OCI-LY3 (cell line): ENCODE measurements at regions not wholly inside any gene's neighbourhood (a gene's known extent, or its start where the extent isn't known, plus 50 kb on each side); places are given as distances from the start of the nearest gene placed in this dataset.

ENCODE experiments used
- H2AFZ ChIP-seq: fragments of 200-600, 300-600 bp; shearing (Covaris generic); 2 replicates; pipeline ENCODE4 v1.6.0; 2014; ENCODE audit warnings: antibody characterized with exemption, low read depth, low read length
- H3K27ac ChIP-seq: fragments of 200-600, 300-600 bp; sonication (generic); 2 replicates; pipeline ENCODE4 v1.5.1; 2014; ENCODE audit warnings: mild to moderate bottlenecking, low read length, moderate library complexity, mixed read lengths
- H3K27me3 ChIP-seq: fragments of 200-600, 300-600 bp; sonication (generic); 2 replicates; pipeline ENCODE4 v1.6.1; 2014; ENCODE audit warnings: low read depth, low read length, mixed read lengths
- H3K36me3 ChIP-seq: fragments of 200-600, 300-600 bp; sonication (generic); replicated peaks from 2 replicates; pipeline ENCODE3; 2014; ENCODE audit warnings: low read depth, low read length, mixed read lengths
- H3K4me1 ChIP-seq: fragments of 300-600, 200-600 bp; sonication (generic); 2 replicates; pipeline ENCODE4 v1.6.1; 2014; ENCODE audit warnings: low read length, mixed read lengths
- H3K4me2 ChIP-seq: fragments of 200-600, 300-600 bp; sonication (generic); 2 replicates; pipeline ENCODE4 v1.6.1; 2014; ENCODE audit warnings: low read length, mixed read lengths
- H3K4me3 ChIP-seq: fragments of 300-600, 200-600 bp; sonication (generic); 2 replicates; pipeline ENCODE4 v1.5.1; 2014; ENCODE audit warnings: antibody characterized with exemption, mild to moderate bottlenecking, low read length, moderate library complexity
- H3K79me2 ChIP-seq: fragments of 300-600, 200-600 bp; shearing (Covaris generic); 2 replicates; pipeline ENCODE4 v1.6.1; 2014; ENCODE audit warnings: mild to moderate bottlenecking, low read length, mixed read lengths
- H3K9ac ChIP-seq: fragments of 300-600, 200-600 bp; shearing (Covaris generic); 2 replicates; pipeline ENCODE4 v1.6.0; 2014; ENCODE audit warnings: mild to moderate bottlenecking, low read length, moderate library complexity
- H3K9me3 ChIP-seq: fragments of 200-600, 300-600 bp; shearing (Covaris generic); 2 replicates; pipeline ENCODE4 v1.6.1; 2014; ENCODE audit warnings: low read length, mixed read lengths; ENCODE audit not compliant: insufficient read depth
- H4K20me1 ChIP-seq: fragments of 200-600, 300-600 bp; sonication (generic); 2 replicates; pipeline ENCODE4 v1.6.1; 2016; ENCODE audit warnings: low read length, mixed read lengths; ENCODE audit not compliant: insufficient read depth
- EZH2phosphoT487 ChIP-seq: fragments of 200-600 bp; shearing (Covaris generic); IDR thresholded peaks from 2 replicates; pipeline ENCODE4 v1.6.1; 2018; ENCODE audit warnings: antibody characterized with exemption, mixed run types, low read depth
- TF ChIP-seq, protein P1 (sequence below): fragments of 200-600, 300-600 bp; sonication (generic); IDR thresholded peaks from 2 replicates; pipeline ENCODE4 v1.5.1; 2014; ENCODE audit warnings: antibody characterized with exemption, low read length, low read depth

DNA sequence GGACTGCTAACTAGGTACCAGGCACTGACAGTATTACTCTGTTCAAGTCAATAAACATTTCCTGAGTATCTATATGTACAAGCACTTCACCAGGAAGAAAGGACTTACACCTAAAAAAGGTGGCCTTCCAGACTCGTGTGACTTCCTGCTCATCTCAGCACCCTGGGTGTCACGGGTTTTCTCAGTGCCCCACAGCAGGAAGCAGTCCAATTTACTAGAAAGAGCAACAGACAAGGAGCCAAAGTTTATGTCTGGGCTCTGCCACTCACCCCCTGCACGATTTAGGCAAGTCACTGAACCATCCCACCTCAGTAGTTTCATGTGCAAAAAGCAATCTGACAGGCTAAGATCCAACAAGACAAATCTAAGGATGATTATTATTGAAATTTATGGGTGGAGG is 92.4 kb downstream of the TMEM215 start:
- Histone ChIP-seq H3K79me2 (no peaks in the 10 kb centered on the region), H3K27me3 (no peaks in the 10 kb centered on the region), H3K9me3 (no peaks in the 10 kb centered on the region), H3K4me2 (no peak overlapping the region), H3K4me1 (peaks cover 9% of the 10 kb centered on the region), H3K36me3 (no peaks in the 10 kb centered on the region), H4K20me1 (no peaks in the 10 kb centered on the region), H3K4me3 (no peak overlapping the region), H2AFZ (no peak overlapping the region), H3K9ac (no peak overlapping the region), H3K27ac (no peak overlapping the region)
- TF ChIP-seq, protein P1, sequence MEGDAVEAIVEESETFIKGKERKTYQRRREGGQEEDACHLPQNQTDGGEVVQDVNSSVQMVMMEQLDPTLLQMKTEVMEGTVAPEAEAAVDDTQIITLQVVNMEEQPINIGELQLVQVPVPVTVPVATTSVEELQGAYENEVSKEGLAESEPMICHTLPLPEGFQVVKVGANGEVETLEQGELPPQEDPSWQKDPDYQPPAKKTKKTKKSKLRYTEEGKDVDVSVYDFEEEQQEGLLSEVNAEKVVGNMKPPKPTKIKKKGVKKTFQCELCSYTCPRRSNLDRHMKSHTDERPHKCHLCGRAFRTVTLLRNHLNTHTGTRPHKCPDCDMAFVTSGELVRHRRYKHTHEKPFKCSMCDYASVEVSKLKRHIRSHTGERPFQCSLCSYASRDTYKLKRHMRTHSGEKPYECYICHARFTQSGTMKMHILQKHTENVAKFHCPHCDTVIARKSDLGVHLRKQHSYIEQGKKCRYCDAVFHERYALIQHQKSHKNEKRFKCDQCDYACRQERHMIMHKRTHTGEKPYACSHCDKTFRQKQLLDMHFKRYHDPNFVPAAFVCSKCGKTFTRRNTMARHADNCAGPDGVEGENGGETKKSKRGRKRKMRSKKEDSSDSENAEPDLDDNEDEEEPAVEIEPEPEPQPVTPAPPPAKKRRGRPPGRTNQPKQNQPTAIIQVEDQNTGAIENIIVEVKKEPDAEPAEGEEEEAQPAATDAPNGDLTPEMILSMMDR: no peak
- no peak for TF ChIP-seq EZH2phosphoT487

DNA sequence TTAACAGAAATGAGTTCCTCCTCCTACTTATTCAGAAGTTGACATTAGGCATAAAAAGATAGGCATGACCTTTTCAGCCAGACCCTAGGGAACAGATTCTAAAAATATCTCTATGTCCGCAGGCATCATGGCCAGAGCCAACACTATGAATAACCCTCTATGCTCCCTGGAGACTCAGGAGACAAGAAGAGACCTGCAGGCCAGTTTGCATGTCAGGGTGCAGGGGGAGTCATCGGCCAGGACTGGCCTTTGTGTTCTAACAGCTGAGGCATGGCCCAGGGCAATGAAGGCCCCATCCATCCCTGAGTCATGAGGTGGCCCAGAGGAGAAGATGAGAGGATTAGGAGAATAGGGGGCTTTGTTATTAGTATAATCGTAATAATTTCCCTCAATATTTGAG is 93.8 kb downstream of the TMEM215 start:
- Histone ChIP-seq H3K4me2 (no peak overlapping the region), H2AFZ (no peak overlapping the region), H4K20me1 (no peaks in the 10 kb centered on the region), H3K36me3 (no peaks in the 10 kb centered on the region), H3K9ac (no peak overlapping the region), H3K4me1 (peaks cover 9% of the 10 kb centered on the region), H3K9me3 (no peaks in the 10 kb centered on the region), H3K27me3 (no peaks in the 10 kb centered on the region), H3K4me3 (no peak overlapping the region), H3K27ac (no peak overlapping the region), H3K79me2 (no peaks in the 10 kb centered on the region)
- TF ChIP-seq, protein P1: no peak
- TF ChIP-seq EZH2phosphoT487: no peak

DNA sequence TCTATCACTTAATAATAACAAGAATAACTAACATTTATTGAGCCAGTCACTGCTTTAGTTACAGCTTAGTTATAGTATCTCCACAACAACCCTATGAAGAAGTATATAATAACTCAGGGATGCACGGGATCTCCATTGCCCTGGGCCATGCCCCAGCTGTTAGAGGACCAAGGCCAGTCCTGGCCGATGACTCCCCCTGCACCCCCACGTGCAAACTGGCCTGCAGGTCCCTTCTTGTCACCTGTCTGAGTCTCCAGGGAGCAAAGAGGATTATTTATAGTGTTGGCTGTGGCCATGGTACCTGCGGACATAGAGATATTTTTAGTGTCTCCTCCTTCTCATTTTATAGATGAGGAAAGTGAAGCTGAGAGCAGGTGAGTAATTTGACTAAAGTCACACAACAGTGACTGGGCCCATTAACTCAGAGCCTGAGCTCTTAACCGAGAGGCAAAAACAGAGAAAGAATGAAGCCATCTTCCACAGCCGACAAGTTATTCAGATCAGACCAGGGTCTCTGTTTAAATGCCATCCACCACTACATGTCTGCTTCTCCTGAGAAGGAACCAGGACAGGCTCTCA is 94.4 kb downstream of the TMEM215 start:
- Histone ChIP-seq H3K27ac (no peak overlapping the region), H3K79me2 (no peaks in the 10 kb centered on the region), H3K27me3 (no peaks in the 10 kb centered on the region), H3K4me3 (no peak overlapping the region), H3K36me3 (no peaks in the 10 kb centered on the region), H2AFZ (no peak overlapping the region), H3K9me3 (no peaks in the 10 kb centered on the region), H3K4me2 (peak overlapping the region; percentile 42; the same call in 1 of the 2 replicates), H3K4me1 (peaks cover 9% of the 10 kb centered on the region), H3K9ac (no peak overlapping the region), H4K20me1 (no peaks in the 10 kb centered on the region)
- TF ChIP-seq, protein P1: no peak

DNA sequence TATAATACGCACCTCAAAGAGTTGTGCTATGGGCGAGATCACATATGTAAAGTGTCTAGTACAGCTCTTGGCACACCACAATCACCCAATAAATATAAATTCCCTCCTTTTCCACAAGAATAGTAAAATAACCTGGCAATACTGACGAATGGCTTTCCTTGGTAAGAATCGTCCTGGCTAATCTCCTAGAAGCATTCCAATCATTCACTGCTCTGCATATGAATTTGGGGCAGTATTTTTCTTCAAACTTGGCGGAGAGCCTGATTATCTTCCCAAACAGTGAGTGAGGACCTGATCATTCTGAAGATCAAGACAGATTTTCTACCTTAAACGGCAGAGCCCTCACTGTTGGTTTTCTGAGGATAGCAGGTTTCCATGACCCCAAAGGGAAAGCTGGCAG is 96.0 kb downstream of the TMEM215 start:
- Histone ChIP-seq H3K79me2 (no peaks in the 10 kb centered on the region), H3K27me3 (no peaks in the 10 kb centered on the region), H3K9ac (no peak overlapping the region), H3K9me3 (no peaks in the 10 kb centered on the region), H2AFZ (no peak overlapping the region), H3K4me1 (peaks cover 9% of the 10 kb centered on the region), H3K27ac (no peak overlapping the region), H4K20me1 (no peaks in the 10 kb centered on the region), H3K4me2 (no peak overlapping the region), H3K4me3 (no peak overlapping the region), H3K36me3 (no peaks in the 10 kb centered on the region)
- TF ChIP-seq, protein P1: no peak
- TF ChIP-seq EZH2phosphoT487: no peak
